GM19324 (cell line): ENCODE measurements at regions not wholly inside any gene's neighbourhood (a gene's known extent, or its start where the extent isn't known, plus 50 kb on each side); places are given as distances from the start of the nearest gene placed in this dataset.

Source experiments
- ATAC-seq: cut with Tn5 transposase; IDR thresholded peaks from one replicate; pipeline ENCODE4 v1.9.1; 2021; ENCODE audit warnings: mild to moderate bottlenecking, moderate library complexity; ENCODE audit not compliant: unreplicated experiment, low FRiP score

DNA sequence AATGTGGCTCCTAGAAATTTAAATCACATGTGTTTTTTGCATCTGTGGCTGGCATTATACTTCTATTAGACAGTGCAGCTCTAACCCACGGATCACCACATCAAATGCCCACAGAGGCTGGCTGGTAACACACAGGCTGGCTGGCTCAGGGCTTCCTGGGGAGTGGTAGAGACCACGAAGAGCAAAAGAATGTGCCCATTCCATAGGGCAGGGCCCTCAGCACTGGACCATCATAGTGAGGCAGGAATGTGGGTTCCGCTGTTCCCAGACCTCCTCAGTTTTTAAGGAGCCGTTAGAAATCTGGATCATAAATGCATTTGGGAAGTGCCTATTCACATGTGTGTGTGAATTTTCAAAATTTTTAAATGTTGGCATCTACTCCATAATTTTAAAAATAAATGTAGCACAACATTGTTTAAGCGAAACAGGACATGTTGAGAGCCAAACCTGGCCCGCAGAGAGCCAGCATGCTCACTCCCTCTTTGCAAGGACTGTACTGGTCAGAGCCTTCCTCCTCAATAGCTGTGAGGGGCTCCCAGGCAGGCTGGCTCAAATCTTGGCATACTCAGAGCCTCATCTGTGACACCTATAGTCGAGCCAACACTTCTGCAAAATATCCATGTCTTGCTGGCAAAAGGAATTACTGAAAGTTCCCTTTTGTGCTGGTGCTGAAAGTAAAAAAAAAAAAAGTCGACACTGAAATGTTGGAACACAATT lies 190.5 kb downstream of the FNDC1 start:
- no peak for ATAC-seq

DNA sequence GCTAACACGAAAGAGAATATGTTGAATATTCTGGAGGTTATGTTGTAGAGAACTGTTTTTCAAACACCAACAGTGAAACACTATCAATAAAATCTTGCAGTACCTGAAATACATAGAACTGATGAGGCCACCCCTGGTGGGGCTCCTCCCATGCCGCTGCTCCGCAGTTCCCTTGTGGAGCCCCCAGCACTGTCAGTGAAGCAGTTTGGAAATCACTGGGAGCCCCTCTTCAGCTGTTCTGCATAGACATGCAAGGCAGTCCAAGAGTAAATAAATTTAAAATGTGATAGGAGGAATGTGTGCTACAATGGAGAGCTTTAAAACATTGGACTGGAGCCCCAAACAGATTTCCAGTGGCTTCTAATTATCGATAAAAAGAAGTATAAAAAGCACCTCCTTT lies 189.4 kb downstream of the FNDC1 start:
- no peak for ATAC-seq

DNA sequence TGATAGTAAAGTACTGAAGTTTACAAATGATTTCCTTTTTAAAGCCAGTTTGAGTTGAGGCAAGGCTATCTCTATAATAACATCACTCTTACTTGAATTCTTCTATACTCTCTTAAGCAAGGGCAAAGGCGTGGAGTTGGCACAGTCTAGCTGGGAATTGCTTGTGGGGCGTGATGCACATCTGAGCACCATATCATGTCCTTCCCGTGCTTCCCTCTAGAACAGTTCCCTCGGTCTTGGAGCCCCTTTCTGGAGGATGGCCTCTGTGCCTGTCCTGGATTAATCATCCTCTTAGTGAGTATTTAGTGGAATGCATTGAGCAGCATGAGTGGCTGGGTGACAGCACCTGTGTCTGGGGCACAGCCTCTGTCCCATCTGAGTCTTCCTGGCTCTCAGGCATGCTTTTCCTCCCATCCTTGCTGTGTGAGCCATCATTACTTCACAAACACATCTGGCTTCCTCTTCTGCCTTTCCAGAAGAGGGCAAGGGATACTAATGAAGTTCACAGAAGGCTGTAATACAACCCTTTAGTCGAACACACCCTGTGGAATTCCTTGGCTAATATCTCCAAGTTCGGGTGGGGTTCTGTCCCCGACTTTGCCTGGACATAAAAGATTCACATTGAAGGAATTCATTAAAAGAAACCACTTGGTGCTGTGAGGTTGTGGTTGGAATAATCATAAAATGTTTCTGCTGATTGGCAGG lies 188.2 kb downstream of the FNDC1 start:
- ATAC-seq, result no peak

DNA sequence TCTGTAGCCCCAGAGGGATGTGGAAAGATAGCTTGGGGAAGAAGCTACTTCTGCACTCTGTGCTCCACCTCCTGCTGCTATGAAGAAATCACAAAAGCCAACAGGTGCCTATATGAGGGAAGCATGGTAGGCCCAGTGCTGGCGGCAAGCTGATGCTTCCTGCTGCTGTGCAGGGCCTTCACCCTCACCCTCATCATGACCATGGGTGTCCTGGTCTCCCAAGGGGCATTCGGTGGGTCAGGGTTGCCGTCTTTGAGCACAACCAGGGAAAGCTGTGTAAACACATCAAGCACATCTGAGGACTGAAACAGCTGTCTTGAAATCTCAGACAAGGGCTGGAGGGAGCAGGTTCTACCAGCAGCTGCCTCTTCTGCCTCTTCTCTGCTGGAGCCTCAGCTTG lies 184.0 kb downstream of the FNDC1 start:
- no peak for ATAC-seq

GRCh38 chr6:159351707-159352106 lies 182.5 kb downstream of the FNDC1 start:
- no peak for ATAC-seq

GRCh38 chr6:159349915-159350314 lies 180.7 kb downstream of the FNDC1 start:
- ATAC-seq, result no peak

GRCh38 chr6:159343709-159344108 lies 174.5 kb downstream of the FNDC1 start:
- ATAC-seq, result no peak

DNA sequence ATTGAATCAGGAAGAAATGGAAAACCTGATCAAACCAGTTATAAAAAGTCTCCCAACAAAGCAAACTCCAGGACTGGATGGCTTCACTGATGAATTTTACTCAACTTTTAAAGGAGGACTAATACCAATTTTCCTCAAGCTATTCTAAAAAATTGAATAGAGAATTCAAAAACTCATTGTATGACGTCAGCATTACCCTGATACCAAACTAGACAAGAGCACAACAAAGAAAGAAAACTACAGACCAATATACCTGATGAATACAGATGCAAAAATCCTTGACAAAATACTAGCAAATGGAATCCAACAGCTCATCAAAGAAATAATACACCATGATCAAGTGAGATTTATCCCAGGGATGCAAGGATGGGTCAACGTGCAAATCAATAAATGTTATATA lies 172.9 kb downstream of the FNDC1 start:
- ATAC-seq, result no peak

GRCh38 chr6:159334068-159334467 lies 164.9 kb downstream of the FNDC1 start:
- no peak for ATAC-seq

DNA sequence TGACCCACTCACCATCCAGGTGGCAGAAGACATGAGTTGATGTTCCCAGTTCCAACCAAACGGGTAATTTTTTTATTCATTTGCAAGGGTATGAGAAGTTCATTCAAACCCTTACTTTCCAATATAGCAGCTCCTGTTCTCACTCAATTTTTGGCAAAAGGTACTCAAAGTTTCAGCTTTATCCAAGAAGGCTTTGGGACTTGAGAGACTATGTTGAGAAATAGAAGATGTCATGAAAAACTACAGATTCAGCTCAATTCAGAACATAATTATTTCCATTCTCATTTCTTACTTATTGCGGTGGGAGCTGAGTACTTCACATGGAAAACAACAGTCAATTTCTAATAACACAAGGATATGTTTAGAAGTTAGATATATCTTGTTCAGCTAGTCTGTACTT lies 162.3 kb downstream of the FNDC1 start:
- ATAC-seq, result no peak

DNA sequence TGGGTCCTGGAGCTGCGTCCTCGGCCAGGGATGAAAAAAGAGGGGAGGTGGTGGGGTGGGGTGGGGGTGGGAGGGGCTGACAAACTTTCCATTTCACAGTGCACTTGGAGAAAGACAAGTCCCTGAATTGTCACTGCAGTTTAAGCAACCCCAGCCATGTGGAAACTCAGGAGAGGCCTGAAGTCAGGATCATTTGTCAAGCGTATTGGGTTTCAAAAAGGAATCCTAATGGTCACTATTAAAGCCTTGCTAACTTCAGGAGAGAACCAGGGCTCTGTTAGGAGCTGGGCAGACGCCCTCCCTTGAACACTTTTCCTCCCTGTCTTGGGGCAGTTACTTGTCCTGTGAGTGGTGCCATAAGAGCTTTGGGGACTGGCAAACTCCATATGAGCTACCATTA lies 159.9 kb downstream of the FNDC1 start:
- no peak for ATAC-seq

DNA sequence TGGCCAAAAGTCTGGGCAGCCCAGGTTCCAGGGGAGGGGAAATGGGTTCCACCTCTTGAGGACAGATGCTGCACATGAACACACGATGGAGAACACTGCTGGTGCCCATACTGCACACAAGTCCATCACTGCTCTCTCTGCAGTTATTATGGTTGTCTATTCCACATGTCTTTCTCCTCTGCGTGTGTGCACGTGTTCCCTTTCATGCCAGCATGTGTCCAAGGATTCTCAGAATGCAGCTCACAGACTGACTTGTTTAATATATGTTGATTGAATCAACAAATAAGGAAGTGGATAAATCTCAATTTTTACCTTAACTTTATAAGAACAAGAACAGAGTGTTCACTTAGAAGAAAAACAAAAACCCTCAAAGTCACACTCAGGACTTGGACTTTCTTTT lies 158.9 kb downstream of the FNDC1 start:
- ATAC-seq, result no peak

DNA sequence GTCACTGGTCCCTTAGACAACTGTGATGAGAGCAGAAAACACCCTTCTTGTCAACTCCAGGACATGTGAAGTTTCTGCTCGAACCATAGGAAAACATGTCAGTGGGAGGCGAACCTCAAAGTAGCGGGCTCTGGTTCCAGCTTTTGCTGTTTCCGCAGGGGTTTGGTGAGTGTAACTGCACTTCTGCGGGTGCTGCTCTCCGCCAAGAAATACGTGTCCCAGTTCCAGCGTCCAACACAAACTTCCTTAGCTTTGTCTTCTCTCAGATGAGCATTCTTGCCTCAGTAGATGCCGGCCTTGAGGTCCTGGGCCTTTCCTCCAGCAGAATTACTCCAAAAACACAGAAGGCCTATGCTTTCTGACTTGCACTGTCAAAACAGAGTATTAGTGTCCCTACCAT lies 156.3 kb downstream of the FNDC1 start:
- no peak for ATAC-seq

DNA sequence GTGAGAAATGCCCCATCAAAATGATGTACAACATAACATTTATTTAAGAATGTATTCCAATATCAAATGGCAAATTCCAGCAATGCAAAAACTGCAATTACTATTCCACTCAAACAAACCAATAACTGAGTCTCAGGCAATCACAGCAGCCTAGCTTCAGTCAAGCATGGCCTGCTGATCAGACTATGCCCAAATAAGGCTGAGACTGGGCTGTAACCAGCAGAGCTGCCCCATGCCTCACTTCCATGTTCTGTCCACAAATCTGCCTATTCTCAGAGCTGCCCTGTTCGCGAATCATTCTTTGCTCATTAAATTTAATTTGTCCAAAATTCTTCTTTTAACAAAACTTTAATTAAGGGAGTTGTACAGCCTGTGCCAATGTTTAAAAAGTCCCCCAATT lies 155.4 kb downstream of the FNDC1 start:
- ATAC-seq, result no peak
